ENCODE measurements at regions not wholly inside any gene's neighbourhood (a gene's known extent, or its start where the extent isn't known, plus 50 kb on each side); places are given as distances from the start of the nearest gene placed in this dataset.

DNA sequence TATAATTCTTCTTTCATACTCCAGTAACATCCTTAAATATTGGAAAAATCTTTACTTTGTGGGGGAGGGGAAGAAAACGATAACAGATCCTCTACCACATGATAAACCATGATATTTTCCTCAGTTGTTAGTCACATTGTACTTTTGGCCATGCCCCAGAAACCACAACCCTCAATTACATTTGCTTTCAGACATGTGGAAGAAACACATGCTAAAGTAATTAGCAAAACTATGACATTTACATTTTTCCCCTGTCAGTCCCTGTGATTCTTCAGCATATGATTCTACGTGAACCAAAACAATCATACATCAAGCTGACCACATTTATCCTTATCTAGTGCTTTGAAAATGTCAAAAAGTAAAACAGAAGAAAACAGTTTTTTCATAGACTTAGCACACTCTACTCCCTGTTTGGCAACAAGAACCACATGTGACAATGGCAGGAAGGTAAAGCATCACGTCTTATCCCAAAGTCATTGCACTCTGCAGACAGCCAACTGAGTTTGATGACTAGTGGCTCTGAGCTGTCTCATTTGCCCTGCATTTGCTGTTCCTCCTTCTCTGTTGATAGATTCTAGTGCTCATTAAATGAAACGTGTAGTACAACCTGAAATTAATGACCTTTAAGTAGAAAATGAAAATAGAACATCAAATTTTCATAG is 505.8 kb upstream of the MARCKS start:
- no peak for DNase-seq (ENCODE audit: extremely low read depth, low read depth)

DNA sequence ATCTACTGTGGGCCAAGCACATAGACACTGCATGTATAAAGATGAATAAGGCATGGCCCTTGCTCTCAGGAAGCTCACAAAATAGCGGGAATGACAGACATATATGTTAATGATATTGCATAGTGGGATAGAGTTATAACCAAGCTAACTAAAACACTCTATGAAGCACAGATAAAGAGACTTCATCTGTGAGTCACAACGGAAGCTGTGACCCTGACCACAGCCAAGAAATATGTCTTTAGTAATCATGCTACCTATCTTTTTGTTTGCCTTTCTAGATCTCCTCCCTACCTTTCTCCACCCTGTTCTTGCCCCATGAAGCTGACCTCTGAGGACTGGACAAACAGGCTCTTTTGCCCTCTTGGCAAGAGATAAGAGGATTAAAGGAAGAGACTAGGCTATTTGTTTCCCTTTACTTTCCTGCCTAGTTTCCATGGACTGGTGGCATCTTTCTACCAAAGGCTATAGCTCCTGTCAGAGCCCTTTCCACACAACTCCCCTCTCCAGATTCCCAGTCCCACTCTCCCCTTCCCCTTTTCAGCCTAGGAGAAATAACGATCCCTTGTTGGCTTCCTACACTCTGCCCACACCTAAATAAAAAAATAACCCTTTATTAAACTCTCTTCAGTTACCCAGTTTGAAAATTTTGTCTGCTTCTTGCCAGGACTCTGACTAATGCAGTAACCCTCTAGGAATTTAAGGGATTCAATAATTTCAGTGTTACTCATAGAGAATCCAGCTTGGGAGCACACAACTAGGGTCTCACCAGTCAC is 504.9 kb upstream of the MARCKS start:
- no peak for DNase-seq (ENCODE audit: extremely low read depth, low read depth)

DNA sequence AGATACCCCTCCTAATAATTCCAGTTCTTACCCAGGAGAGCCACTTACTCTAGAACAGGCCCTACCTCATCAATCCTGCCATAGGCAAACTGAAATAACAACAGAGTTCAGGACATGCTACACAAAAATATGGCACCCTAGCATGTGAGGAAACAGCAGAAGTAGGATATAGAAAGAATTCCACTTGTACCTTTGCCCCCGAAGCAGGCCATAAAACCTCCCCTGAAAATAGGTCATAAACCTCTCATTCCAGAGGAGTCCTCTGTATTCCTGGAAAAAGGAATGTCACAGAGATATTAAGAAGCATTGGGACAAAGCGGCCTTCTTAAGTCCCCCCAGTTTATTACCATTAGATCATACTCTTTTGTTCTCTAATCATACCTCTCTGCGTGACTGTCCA is 504.3 kb upstream of the MARCKS start:
- DNase-seq (ENCODE audit: extremely low read depth, low read depth): no peak

DNA sequence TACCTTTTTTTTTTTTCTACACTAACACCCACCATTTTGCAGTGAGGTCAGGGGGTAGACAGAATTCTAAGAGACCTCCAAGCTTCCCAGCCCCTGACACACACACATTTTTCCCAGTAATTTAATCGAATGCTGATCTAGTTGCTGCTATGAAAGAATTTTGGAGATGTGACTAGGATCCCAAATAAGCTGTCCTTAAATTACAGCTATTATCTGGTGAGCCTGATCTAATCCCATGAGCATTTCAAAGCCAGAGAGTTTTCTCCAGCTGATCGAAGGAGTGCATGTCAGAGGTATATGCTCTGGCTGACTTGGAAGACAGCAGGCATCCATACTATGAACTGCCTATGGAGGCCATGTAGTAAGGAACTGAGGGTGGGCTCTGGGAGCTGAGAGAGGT is 503.8 kb upstream of the MARCKS start:
- DNase-seq (ENCODE audit: extremely low read depth, low read depth): no peak

DNA sequence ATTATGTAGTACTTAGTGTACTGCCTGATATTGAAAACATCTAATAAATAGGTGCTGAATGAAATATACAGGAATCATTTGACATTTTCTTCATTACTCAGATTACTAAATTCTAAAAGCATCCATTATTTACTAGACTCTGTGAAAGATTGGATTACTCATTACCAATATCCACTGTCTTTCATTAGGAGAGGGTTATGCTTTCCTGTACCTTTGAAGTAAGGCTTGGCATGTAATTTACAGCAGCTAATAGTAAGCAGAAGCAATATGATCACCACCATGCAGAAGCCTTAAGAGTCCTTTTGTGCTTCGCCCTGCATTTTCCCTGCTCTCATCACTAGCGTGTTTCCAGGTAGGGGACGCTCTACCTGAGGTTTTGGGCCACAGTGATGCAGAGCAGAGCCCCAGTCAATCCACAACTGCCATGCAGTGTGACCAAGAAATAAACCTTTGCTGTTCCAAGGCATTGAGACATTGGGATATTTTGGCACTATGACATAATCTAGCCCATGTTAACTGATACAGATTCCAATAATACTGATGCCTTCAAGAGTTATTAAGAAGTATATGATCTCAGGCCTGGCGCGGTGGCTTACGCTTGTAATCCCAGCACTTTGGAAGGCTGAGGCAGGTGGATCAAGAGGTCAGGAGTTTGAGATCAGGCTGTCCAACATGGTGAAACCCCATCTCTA is 502.8 kb upstream of the MARCKS start:
- no peak for DNase-seq (ENCODE audit: extremely low read depth, low read depth)

DNA sequence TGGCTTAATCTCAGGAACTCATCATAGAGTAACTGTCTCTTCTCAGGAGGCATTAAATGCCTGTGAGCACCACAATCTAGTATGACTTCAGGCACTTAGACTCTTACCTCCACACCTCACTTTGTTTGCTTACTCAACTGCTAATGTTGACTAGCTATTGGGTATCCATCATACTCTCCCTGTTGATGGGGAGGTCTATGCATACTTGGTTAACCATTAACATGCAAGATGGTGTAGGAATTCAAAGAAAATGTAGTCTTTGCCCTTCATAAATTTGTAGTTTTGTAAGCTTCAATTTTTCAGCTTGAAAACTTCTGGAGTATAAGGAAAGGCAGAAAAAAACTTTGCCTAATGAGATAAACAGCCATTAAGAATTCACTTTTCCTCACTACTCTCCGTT is 501.0 kb upstream of the MARCKS start:
- no peak for DNase-seq (ENCODE audit: extremely low read depth, low read depth)

DNA sequence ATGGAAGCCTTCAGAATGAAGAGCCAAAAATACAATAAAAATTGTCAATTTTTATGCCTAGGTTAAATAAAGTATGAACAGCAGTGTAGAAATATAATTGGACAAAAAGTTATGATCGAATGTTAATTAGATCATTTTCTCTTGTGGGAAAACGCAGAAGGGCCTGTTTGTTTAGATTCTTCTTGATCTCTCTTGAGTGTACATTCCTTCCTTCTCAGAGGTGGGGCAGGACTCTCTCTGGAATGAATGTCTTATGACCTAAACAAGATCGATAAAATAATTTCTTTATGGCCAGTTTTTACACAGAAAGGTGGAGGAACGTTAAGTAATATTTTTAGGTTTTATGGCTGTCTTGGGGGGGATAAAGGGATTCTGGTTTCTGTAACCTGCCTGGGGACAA is 500.1 kb upstream of the MARCKS start:
- no peak for DNase-seq (ENCODE audit: extremely low read depth, low read depth)

DNA sequence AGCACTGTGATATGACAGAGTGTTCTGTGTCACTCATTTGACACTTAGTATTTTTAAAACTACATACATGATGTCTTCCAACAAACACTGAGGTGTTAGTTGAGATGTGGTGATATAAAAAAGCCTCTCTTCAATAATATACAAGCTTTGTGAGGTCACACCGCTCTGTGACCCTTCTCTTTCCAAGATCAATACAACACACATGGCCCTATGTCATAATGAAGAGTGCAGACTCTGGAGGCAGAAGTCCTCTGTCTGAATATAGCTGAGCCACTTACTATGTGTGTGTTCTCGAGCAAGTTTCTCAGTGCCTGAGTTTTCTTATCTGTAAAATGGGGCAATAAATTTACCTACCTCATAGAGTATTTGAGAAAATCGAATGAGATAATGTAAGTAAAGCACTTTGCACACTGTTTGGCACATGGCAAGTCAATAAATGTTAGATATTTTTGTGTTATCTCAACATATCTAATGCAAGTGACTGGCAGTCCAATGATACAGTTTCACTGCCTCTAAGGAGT is 499.0 kb upstream of the MARCKS start:
- DNase-seq (ENCODE audit: extremely low read depth, low read depth): no peak

DNA sequence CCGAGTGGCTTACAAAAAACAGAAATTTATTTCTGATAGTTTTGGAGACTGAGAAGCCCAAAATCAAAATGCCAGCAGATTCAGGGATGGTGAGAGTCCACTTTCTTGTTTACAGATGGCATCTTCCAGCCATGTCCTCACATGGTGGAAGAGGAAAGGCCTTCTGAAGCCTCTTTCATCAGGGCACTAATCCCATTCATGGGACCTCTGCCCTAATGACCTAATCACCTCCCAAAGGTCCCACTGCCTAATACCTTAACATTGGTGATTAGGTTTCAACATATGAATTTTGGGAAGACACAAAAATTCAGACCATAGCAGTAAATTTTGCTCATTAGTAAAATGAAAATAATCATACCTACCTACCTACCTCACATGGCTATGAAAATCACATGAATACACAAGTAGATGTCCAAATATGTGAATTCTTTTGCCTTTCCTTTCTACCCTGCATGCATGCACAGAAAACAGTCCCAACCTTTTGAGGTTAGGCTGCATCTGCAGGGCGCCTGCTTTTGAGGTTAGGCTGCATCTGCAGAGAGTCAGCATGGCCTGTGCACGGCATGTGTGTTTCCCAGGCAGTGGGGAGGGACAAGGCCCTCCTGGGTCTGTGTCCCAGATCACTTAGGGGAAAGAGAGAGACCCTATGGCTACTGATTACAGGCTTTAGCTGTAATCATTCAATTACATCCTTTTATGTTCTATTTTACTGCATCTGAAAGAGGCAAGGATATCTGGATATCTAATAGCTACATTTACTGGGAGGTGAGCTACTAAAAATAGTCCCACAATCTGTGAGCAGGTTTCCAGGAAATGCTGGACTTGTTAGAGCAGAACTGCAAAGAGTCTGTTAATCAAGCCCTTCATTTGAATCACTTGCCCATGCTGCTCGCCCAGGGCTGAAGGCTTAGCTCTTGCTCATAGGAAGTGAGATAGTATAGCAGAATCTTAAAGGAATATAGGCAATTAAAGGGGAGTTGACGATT is 497.7 kb upstream of the MARCKS start:
- no peak for DNase-seq (ENCODE audit: extremely low read depth, low read depth)

DNA sequence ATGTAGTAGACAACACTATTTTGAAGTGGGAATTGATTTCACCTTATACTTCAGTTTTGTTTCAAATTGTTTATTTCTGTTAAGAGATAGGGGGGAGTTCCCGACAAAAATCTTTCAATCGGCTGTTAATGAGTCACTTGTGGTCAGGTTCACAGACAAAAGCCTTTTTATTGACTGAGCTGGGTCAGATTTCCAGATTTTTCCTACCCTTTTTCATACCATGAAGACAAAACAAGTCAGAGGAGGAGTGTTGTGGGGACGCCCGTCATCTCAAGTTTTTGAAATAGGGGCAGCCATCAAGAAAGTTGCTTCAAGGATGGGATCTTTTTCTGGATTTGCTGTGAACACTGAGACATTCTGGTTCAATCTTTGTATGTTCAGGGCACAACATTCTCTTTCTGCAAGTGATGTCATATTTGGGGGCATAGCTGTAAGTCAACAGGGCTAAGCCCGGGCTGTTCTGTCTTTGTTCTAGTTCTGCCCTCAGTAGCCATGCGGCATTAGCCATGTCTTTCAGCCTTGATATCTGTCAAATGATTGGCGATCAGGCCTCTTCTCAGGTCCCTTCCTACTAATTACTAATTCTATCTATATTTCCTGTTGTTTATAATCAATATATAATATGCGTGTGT is 496.0 kb upstream of the MARCKS start:
- no peak for DNase-seq (ENCODE audit: extremely low read depth, low read depth)

DNA sequence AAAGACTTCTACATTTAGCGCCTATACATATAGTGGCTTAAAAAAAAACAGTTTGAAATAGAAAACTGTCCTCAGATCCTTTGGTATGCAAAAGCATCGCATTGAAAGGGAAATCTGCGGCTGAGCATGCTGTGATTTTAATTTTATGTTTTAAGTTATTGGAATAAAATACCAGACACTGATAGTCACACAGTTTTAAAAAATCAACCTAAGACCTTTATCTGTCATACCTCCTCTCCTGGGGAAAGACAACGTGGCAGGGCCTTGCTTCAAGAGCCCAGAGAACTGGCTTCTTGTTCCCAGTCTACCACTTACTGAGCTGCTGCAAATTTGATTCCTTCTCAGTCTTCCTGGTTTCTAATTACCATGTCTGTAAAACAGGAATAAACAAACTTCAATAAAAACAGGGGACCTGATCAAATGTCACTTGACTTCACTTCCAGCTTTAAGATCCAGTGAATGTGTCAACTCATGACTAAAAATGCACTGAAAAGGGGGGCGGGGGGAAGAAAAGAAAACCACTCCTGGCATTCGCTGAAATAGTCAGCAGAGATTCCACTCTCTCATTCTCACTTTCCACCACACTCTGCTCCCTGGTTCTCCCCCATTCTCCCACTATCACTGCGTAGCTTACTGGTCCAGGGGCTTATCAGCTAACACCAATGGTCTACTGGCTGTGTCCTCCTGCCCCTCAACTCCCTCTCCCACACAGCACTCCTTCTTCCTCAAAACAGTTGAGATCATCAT is 494.7 kb upstream of the MARCKS start:
- DNase-seq (ENCODE audit: extremely low read depth, low read depth): no peak

DNA sequence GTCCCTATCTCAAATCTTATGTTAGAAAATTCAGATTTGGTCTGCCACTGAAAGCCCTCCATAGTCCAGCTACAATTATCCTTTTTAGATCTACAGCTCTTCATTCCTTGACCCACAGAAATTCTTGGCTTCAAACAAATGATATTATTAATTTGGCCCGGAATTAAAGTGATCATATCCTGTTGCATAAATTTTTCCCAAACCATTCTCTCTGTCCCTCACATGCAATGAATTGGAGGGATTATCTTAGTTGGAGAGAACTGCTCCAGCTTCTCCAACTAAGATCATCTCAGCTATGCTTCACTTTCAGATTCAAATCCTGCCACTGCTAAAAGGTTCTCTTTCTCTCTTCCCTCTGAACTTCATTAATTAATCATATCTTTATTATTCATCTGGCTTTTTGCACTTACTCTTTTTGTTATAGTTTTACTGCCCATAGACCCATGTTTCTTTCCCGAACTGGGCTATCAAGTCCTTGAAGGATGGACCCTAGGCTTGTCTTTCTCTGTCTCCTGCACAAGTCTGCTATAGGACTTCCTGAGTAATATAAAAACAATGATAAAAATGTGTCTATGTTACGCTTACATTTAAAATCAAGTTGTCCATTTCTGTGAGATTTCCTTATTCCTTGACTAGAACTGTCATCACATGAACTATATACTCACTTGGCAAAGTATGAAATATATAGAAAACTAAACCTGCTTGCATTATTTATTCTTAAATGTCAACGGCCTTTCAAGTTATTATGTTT is 493.9 kb upstream of the MARCKS start:
- no peak for DNase-seq (ENCODE audit: extremely low read depth, low read depth)

DNA sequence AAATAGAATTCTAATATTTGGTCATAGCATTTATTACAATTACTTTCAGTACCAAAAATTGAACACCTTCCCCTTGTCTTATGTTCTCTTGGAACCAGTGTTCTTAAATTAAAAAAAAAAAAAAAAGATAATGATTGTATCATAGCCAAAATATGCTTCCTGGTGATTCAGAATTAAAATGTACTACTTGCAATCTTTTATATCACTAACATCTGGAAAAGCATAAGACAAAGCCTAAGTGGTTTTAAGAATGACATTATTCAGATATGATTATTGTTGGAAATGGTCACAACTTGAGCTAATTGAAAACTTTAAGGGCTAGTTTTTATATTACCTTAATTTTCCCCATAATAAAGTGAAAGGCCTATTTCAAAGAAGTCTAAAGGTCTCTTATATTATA is 493.3 kb upstream of the MARCKS start:
- no peak for DNase-seq (ENCODE audit: extremely low read depth, low read depth)

DNA sequence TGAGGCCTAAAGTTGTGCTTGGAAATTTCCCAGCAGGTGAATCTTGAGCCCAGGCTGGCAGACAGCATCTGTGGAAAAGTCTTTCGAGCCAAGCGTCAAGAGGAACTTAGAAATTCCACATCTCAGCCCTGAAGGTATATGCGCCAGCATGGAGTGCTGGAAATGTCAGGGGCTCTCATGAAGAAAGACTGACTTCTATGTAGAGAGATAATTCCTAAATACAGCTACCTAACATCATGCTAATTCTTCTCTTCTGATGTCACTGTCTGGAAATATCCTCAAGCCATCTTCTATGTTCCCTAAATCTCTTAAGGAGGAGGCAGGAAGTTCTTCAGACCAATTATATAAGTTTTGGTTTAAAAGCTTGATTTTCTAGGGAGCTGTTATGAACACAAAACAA is 492.4 kb upstream of the MARCKS start:
- no peak for DNase-seq (ENCODE audit: extremely low read depth, low read depth)

DNA sequence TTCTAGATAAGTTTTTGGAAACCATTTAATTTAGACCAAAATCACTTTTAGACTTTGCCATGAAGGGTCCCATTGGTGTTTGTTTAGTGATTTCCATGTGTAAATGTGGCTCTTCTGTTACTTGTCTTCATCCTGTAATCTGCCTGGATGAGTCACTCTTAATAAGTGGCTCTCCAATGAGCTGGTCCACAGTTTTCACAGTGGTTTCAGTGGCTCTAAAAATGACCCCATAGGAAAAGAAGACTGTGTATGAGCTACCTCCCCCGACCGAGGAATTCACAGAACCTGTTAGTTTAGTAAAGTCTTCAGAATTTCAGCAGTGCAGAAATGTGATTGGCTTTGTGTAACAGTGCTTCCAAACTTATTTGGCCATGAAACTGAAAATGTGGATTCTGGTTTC is 492.0 kb upstream of the MARCKS start:
- DNase-seq (ENCODE audit: extremely low read depth, low read depth): no peak

DNA sequence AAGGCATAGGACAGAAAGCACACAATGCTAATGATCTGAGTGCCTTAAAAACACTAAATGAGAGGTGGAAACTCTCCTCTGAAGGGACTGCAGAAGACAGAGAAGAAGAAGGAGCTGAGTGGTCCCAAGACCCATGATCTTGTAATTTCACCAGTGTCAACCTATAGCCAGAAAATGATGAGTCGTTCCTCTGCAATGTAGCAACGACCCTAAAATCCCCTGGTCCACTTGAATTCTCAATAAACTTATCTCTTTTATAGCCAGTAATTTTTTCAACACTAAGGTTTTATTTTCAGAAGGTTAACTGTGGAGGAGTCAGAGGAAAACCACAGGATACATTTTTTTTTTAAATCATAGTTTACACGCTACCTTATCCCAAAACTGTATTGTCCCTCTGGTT is 490.6 kb upstream of the MARCKS start:
- DNase-seq (ENCODE audit: extremely low read depth, low read depth): no peak

DNA sequence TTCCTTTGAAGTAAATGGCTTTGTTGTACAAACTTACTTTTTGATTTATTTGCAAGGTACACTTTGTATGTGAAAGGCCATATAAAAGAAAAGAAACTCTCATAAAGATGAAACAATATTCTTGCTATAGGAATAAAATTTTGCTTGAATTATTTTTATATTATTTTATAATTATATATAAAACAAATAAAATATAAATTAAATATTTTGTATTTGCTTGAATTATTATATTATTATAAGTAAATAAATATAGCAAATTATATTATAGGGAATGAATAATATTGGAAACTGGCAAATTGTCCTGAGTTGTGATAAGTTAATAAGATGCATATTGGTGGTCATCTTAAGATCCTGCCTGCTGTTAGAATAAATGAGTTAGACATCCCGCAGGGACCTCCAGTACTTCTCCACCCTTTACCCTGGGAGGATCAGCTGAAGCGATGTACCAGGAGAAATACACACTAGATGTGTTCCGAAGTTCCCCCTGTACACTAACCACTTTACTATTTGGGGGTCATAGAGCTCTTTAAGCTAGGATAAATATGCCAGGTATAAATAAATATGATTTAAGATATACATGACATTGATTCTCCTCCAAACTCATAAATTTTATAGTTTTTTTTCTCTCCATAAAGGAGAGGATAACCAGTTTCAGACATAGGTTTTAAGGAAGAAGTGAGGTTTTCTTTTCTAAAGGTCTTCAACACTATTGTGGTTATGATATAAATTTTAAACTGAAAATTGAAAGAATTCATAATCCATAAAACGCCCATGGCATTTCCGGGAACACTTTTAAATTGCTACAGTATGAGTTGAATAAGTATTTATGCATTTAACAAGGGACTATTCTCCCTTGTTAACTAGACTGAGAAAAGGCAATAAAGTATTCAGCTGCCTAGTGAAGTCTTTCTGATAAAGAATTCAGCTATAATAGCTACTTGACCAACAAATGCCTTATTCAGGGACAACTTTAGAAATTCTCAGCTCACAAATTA is 486.3 kb upstream of the MARCKS start:
- no peak for DNase-seq (ENCODE audit: extremely low read depth, low read depth)

Measured in NCI-H460 (cell line).